ENCODE measurements at regions not wholly inside any gene's neighbourhood (a gene's known extent, or its start where the extent isn't known, plus 50 kb on each side); places are given as distances from the start of the nearest gene placed in this dataset.

DNA sequence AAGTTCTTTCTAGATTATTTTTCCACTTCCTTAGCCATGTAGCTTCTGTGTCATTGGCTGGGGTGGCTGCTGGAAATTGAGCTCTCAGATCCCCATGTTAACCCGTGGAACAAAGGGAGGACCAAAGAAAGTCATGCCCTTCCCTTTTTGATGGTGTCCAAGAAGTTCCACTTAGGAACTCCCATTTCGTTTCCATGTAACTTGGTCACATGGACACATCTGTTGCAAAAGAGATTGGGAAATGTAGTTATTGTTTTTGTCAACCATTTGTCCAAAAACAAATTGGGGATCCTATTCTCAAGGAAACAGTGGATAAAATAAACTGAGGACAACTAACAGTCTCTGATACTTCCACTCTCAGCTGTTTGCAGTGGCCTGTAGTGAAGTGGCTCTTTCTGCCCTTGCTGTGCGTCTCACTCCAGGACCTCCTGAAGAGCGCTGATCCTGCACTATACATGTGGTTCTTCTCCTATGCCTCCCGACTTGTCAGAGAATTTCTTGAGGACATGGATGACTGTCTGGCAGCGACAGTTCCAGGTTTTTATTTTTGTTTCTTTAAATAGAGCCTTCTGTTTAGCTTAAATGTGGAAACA is 125.3 kb upstream of the LNX1 start:
- TF ChIP-seq CTCF (IDR thresholded peaks at IDR 0.05), result no peak
- TF ChIP-seq POLR2A (IDR thresholded peaks at IDR 0.05), result no peak
